22Rv1 (cell line): ENCODE measurements at regions not wholly inside any gene's neighbourhood (a gene's known extent, or its start where the extent isn't known, plus 50 kb on each side); places are given as distances from the start of the nearest gene placed in this dataset.

Source experiments
- CTCF ChIP-seq: fragments of 450-650 bp; IDR thresholded peaks from 2 replicates; pipeline ENCODE4 v1.5.1; 2017; ENCODE audit warnings: mild to moderate bottlenecking
- ZFX ChIP-seq: fragments of 450-650 bp; IDR thresholded peaks from 2 replicates; pipeline ENCODE4 v1.6.1; 2017; ENCODE audit warnings: antibody characterized with exemption, borderline replicate concordance

- TF ChIP-seq CTCF (no peak), ZFX (no peak)
These were observed 393.7 kb downstream of the FOXO1 start for GRCh38 chr13:40272776-40273139.
